GM20000 (cell line): ENCODE measurements at regions not wholly inside any gene's neighbourhood (a gene's known extent, or its start where the extent isn't known, plus 50 kb on each side); places are given as distances from the start of the nearest gene placed in this dataset.

Source experiments
- DNase-seq: peaks from one replicate; pipeline ENCODE4 v3.0.0; 2012; ENCODE audit warnings: low spot score
- CTCF ChIP-seq: IDR thresholded peaks from 2 replicates; pipeline ENCODE4 v1.5.1; 2012; ENCODE audit warnings: mild to moderate bottlenecking, control low read depth; ENCODE audit errors: extremely low read depth, missing control alignments

- no peak for DNase-seq
- TF ChIP-seq CTCF: no peak
Measured at GRCh38 chr9:115378241-115378640, 260.3 kb upstream of the TNC start.

GRCh38 chr9:115378758-115379157 lies 260.8 kb upstream of the TNC start:
- no peak for DNase-seq
- no peak for TF ChIP-seq CTCF

GRCh38 chr9:115379719-115380118 lies 261.8 kb upstream of the TNC start:
- no peak for TF ChIP-seq CTCF
- no peak for DNase-seq

GRCh38 chr9:115382865-115383264 lies 264.9 kb upstream of the TNC start:
- no peak for DNase-seq

GRCh38 chr9:115385383-115386122 lies 267.6 kb upstream of the TNC start:
- no peak for TF ChIP-seq CTCF
- no peak for DNase-seq

More at GRCh38 chr9:115382865-115383264, 264.9 kb upstream of the TNC start:
- no peak for TF ChIP-seq CTCF

- no peak for DNase-seq
- TF ChIP-seq CTCF: no peak
Measured at GRCh38 chr9:115386963-115387770, 269.2 kb upstream of the TNC start.

- no peak for DNase-seq
- TF ChIP-seq CTCF: no peak
Measured at GRCh38 chr9:115391168-115391825, 273.3 kb upstream of the TNC start.
